CD14-positive monocyte (primary cell): ENCODE measurements at regions not wholly inside any gene's neighbourhood (a gene's known extent, or its start where the extent isn't known, plus 50 kb on each side); places are given as distances from the start of the nearest gene placed in this dataset.

Experiments
- DNase-seq, 3 donors: peaks; one replicate each; pipeline ENCODE4 v3.0.0-alpha.2; 2011 to 2022
- H2AFZ ChIP-seq: 2 replicates; pipeline ENCODE4 v1.6.0; 2012; ENCODE audit warnings: mild to moderate bottlenecking, low read depth, low read length, inconsistent platforms; ENCODE audit not compliant: insufficient read depth, poor library complexity, severe bottlenecking
- H3K27ac ChIP-seq, 2 donors: 1 replicate in 1 of 2; 2 replicates in 1 of 2; pipeline ENCODE4 v1.5.1; 2012 to 2013; ENCODE audit warnings: low read length in 2 of 2, control low read depth in 1 of 2, inconsistent platforms in 1 of 2, low read depth in 1 of 2, mild to moderate bottlenecking in 1 of 2
- H3K27me3 ChIP-seq, 2 donors: one replicate each; pipeline versions ENCODE4 v1.6.0 to v1.6.1; 2011 to 2013; ENCODE audit warnings: low read length in 2 of 2; ENCODE audit not compliant: control insufficient read depth in 2 of 2, insufficient read depth in 2 of 2
- H3K36me3 ChIP-seq, 2 donors: replicated peaks in 1 of 2; 1 replicate in 1 of 2; 2 replicates in 1 of 2; pipeline versions ENCODE4 v1.5.1 to v1.6.1; 2012 to 2013; ENCODE audit warnings: low read length in 2 of 2, control low read depth in 1 of 2, inconsistent platforms in 1 of 2, mild to moderate bottlenecking in 1 of 2; ENCODE audit not compliant: insufficient read depth in 2 of 2, control insufficient read depth in 1 of 2
- H3K4me1 ChIP-seq, 2 donors: 1 replicate in 1 of 2; 2 replicates in 1 of 2; pipeline versions ENCODE4 v1.5.1 to v1.6.1; 2012 to 2013; ENCODE audit warnings: low read length in 2 of 2, control low read depth in 1 of 2, inconsistent platforms in 1 of 2, mild to moderate bottlenecking in 1 of 2, moderate library complexity in 1 of 2; ENCODE audit not compliant: insufficient read depth in 2 of 2, control insufficient read depth in 1 of 2
- H3K4me2 ChIP-seq: replicated peaks from 2 replicates; pipeline ENCODE3; 2012; ENCODE audit warnings: low read length, moderate library complexity, mild to moderate bottlenecking; ENCODE audit not compliant: poor library complexity, severe bottlenecking; ENCODE audit errors: extremely low read depth
- H3K4me3 ChIP-seq, 3 experiments: fragments of 200-600 bp in 1 of 3; sonication (generic) in 1 of 3; replicated peaks in 1 of 3; 1 replicate in 2 of 3; 2 replicates in 1 of 3; pipeline ENCODE4 v1.5.1; 2011 to 2013; ENCODE audit warnings: low read length in 3 of 3, mild to moderate bottlenecking in 3 of 3, control low read depth in 2 of 3, low read depth in 2 of 3, inconsistent platforms in 1 of 3, moderate library complexity in 1 of 3
- H3K79me2 ChIP-seq: 2 replicates; pipeline ENCODE4 v1.6.0; 2012; ENCODE audit warnings: mild to moderate bottlenecking, control low read depth, inconsistent platforms, low read length, moderate library complexity; ENCODE audit not compliant: insufficient read depth
- H3K9ac ChIP-seq: 2 replicates; pipeline ENCODE4 v1.6.0; 2017; ENCODE audit warnings: low read length, mild to moderate bottlenecking; ENCODE audit not compliant: insufficient read depth, poor library complexity, severe bottlenecking
- H3K9me3 ChIP-seq, 2 donors: replicated peaks in 1 of 2; 1 replicate in 1 of 2; 2 replicates in 1 of 2; pipeline versions ENCODE4 v1.5.1 to v1.6.1; 2012 to 2013; ENCODE audit warnings: low read length in 2 of 2, control low read depth in 1 of 2; ENCODE audit not compliant: control insufficient read depth in 1 of 2, insufficient read depth in 1 of 2
- H4K20me1 ChIP-seq: 2 replicates; pipeline ENCODE4 v1.6.0; 2012; ENCODE audit warnings: mild to moderate bottlenecking, low read length, control low read depth, moderate library complexity; ENCODE audit not compliant: insufficient read depth
- H3K27ac Mint-ChIP-seq, 7 donors: one replicate each; pipeline ENCODE4 v1.8.0; 2020; ENCODE audit warnings: mild to moderate bottlenecking in 7 of 7, mixed read lengths in 7 of 7, moderate library complexity in 6 of 7, inconsistent platforms in 2 of 7
- H3K27me3 Mint-ChIP-seq, 3 donors: one replicate each; pipeline ENCODE4 v1.8.0; 2021 to 2022; ENCODE audit warnings: low read depth in 3 of 3, mild to moderate bottlenecking in 3 of 3, mixed read lengths in 3 of 3, moderate library complexity in 3 of 3, inconsistent platforms in 1 of 3
- H3K36me3 Mint-ChIP-seq, 2 donors: one replicate each; pipeline ENCODE4 v1.8.0; 2020; ENCODE audit warnings: mixed read lengths in 2 of 2, inconsistent platforms in 1 of 2, mild to moderate bottlenecking in 1 of 2
- H3K4me1 Mint-ChIP-seq: one replicate; pipeline ENCODE4 v1.8.0; 2020; ENCODE audit warnings: mild to moderate bottlenecking, mixed read lengths
- H3K4me3 Mint-ChIP-seq, 2 donors: one replicate each; pipeline ENCODE4 v1.8.0; 2020; ENCODE audit warnings: mild to moderate bottlenecking in 2 of 2, mixed read lengths in 2 of 2, moderate library complexity in 1 of 2
- H3K9me3 Mint-ChIP-seq, 7 donors: one replicate each; pipeline ENCODE4 v1.8.0; 2020 to 2022; ENCODE audit warnings: mixed read lengths in 7 of 7, mild to moderate bottlenecking in 6 of 7, moderate library complexity in 6 of 7, inconsistent platforms in 2 of 7
- CTCF ChIP-seq: fragments of 200-600 bp; IDR thresholded peaks from one replicate; pipeline ENCODE4 v1.8.0; 2022; ENCODE audit warnings: antibody characterized with exemption, mild to moderate bottlenecking
- WGBS: methylation state at CpG from one replicate; pipeline ENCODE4 v1.1.5; 2013; ENCODE audit warnings: missing lambda C conversion rate; ENCODE audit not compliant: insufficient coverage; 5-methylcytosine and 5-hydroxymethylcytosine counted together
- intact Hi-C, 2 donors: fragments of 100-400 bp; cut with micrococcal nuclease; formaldehyde crosslinking; loops; one replicate each; pipeline versions ENCODE4 v1.15.0 to v1.15.1; 2023

- WGBS: 83% methylated on average over 5 of the region's 9 CpGs
- Histone ChIP-seq H3K4me1 (no peaks in the 10 kb centered on the region), H4K20me1 (no peaks in the 10 kb centered on the region), H3K79me2 (no peaks in the 10 kb centered on the region), H2AFZ (no peak overlapping the region), H3K4me3 (no peak overlapping the region), H3K9ac (no peak overlapping the region), H3K36me3 (no peaks in the 10 kb centered on the region), H3K4me2 (no peak overlapping the region), H3K27ac (no peak overlapping the region), H3K27me3 (no peaks in the 10 kb centered on the region), H3K9me3 (peaks cover 6 to 14% of the 10 kb centered on the region in 2 donors)
- no peak overlapping the region for H3K4me3 Mint-ChIP-seq
- TF ChIP-seq CTCF: no peak
- peaks cover 3 to 5% (median 4%) of the 10 kb centered on the region in 3 donors for H3K27me3 Mint-ChIP-seq
- peaks cover 7 to 23% (median 17%) of the 10 kb centered on the region in 7 donors for H3K9me3 Mint-ChIP-seq
- H3K36me3 Mint-ChIP-seq: no peaks in the 10 kb centered on the region
- H3K4me1 Mint-ChIP-seq: no peaks in the 10 kb centered on the region
- intact Hi-C loops: no loop called here
- no peak overlapping the region for H3K27ac Mint-ChIP-seq
- DNase-seq: no peak
Observed at GRCh38 chr10:125231813-125232475, 71.6 kb upstream of the CTBP2 start.

- no peaks in the 10 kb centered on the region for H3K36me3 ChIP-seq
- H2AFZ ChIP-seq: no peak overlapping the region
- TF ChIP-seq CTCF: no peak
- no peaks in the 10 kb centered on the region for H3K4me1 ChIP-seq
- no peak overlapping the region for H3K9ac ChIP-seq
- Mint-ChIP-seq H3K9me3 (peaks cover 5 to 22% (median 18%) of the 10 kb centered on the region in 7 donors), H3K27ac (no peak overlapping the region), H3K36me3 (no peaks in the 10 kb centered on the region), H3K4me3 (no peak overlapping the region), H3K4me1 (no peaks in the 10 kb centered on the region), H3K27me3 (peaks cover 4 to 5% (median 4%) of the 10 kb centered on the region in 3 donors)
- peaks cover 6 to 17% of the 10 kb centered on the region in 2 donors for H3K9me3 ChIP-seq
- H3K79me2 ChIP-seq: no peaks in the 10 kb centered on the region
- no peaks in the 10 kb centered on the region for H3K27me3 ChIP-seq
- no peak overlapping the region for H3K4me2 ChIP-seq
- intact Hi-C loops: no loop called here
- 100% methylated on average over 11 of the region's 13 CpGs for WGBS
- H3K27ac ChIP-seq: no peak overlapping the region
- no peak for DNase-seq
- H3K4me3 ChIP-seq: no peak overlapping the region
- H4K20me1 ChIP-seq: no peaks in the 10 kb centered on the region
Observed at GRCh38 chr10:125231116-125231812, 70.9 kb upstream of the CTBP2 start.
